ENCODE measurements at regions not wholly inside any gene's neighbourhood (a gene's known extent, or its start where the extent isn't known, plus 50 kb on each side); places are given as distances from the start of the nearest gene placed in this dataset.

DNA sequence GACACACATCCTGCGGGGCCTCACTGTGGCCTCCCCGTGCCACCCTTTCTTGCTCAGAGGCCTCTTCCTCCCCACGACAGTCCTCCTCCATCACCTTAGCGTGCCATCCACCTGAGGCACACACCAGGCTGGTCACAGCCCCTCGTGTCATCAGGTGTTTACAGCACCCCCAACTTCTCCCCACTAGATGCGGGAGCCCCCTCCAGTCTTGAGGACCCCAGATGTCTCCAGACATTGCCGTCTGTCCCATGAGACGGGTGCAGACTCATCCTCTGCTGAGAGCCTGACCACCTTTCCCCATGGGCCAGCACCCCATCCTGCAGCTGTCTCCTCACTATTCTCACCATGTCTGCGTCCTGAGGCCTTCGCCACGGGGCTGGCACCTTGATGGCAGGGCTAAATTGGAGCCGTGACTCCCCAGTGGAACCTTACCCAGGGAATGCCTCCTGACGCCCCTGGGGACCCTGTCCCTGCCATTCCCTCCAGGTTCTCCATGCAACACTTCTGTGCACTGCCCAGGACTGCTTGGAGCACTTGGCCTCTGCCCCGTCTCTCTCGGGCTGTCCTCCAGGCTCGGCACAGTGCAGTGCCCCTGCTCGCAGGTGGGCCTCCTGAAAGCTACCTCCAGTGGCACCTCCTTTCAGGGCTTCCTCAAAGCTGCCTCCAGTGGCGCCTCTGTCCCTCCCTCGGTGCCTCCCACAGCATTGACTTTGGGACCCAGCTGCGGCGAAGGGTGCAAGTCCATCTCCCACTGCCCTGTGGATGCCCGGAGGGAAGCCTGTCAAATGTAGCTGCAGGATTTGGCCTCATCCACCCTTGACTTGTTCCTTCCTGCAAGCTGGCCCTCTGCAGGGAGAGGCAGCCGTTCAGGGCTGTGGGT lies 1386.8 kb downstream of the BRD1 start:
- no peak for DNase-seq (ENCODE audit: low spot score)
- FAIRE-seq = no peak

- FAIRE-seq (no peak), DNase-seq (ENCODE audit: low spot score) (no peak)
Observed at GRCh38 chr22:48440176-48440575, 1387.5 kb downstream of the BRD1 start.

DNA sequence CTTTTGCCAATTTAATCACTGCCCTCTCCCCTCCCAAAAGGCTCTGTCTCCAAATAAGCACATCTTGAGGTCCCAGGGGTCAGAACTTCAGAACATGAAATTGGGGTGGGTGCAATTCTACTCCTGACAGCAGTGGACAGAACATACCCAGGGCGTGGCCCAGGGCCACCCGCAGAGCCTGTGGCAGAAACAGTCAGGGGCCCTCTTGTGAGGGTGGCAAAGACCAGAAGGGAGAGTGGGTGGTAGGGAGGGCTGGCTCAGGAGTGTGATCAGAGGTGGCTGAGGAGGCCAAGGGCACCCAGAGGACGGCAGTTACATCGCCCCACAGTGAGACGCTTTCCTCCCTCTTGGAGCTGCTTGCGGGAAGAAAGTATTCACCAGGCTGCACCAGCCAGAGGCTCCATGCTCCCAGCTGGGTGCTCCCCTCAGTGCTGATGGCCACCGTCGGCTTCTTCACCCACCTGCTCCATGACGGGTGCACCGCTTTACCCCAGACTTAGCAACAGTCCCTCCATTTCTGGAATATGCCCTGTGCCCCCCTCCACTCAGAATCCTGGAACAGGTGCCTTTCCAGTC lies 1388.0 kb downstream of the BRD1 start:
- no peak for DNase-seq (ENCODE audit: low spot score)
- no peak for FAIRE-seq

- no peak for FAIRE-seq
- no peak for DNase-seq (ENCODE audit: low spot score)
Observed at GRCh38 chr22:48438800-48439559, 1388.7 kb downstream of the BRD1 start.

DNA sequence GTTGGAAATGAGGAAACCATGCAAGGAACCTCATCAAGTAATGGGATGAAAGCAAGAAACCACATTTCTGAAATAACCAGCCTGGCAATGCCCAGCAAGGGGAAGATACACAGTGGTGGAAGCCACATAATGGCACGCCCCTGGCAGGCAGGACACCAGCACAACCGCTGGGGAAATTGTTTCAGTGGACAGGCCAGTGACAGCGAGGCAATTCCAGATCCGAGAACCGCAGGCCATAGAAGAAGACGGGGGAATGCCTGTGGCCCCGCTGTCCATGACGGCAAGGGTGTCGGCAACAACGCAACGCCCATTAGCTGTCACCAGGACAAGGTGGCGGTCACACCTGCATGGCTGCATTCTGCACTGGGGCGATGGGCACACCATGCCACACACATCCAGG lies 1389.6 kb downstream of the BRD1 start:
- DNase-seq (ENCODE audit: low spot score) = no peak
- FAIRE-seq = no peak

DNA sequence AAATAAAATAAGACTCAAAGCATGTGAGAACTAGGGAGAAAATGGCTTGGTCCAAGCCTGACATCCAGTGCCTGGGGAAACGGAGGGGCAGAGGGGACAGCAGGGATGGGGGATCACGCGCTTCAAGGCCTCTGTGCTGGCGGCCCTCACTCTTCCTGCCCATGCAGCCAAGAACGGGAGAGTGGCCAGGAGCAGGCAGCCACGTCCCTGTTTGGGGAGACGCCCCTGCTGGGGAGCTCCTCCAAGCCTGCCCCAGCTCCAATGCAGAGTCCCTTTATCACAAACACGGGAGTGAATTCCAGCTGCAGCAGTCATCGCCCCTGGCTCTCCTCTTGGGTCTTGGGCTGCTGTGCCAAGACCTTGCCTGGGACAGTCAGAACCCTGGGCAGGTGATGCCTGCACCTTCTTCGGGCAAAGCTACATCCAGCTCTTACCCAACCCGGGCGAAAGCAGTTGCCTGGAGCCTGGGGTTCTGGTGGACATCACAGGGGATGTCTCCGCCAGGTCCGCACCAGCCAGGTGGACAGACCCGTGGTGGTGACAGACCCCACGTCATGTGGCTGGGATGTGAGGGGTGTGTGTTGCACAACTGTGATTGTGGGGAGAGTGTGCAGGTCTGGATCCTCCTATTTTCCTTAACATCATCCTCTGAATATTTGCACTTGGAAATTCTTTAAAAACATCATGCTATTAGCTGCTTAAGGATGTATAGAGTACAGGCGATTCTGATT lies 1391.3 kb downstream of the BRD1 start:
- FAIRE-seq = no peak

DNA sequence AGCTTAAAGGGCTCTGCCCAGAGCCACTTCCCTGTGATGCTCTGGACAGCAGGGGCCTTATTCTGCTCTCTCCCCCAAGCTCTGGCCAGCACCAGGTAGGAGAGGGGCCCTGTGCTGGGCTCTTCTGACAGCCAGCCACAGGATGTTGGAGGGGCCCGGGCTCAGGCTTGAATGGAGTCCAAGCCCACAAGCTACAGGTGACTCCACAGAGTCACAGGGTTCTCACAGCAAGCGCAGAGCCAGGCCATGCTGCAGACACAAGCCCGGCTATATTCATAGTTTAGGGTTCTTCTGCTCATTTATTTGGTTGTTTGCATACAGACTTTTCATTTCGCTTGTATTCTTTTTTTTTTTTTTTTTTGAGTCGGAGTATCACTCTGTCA lies 1392.8 kb downstream of the BRD1 start:
- DNase-seq (ENCODE audit: low spot score) = no peak
- no peak for FAIRE-seq

More for the DNA sequence above, 1391.3 kb downstream of the BRD1 start:
- no peak for DNase-seq (ENCODE audit: low spot score)

DNA sequence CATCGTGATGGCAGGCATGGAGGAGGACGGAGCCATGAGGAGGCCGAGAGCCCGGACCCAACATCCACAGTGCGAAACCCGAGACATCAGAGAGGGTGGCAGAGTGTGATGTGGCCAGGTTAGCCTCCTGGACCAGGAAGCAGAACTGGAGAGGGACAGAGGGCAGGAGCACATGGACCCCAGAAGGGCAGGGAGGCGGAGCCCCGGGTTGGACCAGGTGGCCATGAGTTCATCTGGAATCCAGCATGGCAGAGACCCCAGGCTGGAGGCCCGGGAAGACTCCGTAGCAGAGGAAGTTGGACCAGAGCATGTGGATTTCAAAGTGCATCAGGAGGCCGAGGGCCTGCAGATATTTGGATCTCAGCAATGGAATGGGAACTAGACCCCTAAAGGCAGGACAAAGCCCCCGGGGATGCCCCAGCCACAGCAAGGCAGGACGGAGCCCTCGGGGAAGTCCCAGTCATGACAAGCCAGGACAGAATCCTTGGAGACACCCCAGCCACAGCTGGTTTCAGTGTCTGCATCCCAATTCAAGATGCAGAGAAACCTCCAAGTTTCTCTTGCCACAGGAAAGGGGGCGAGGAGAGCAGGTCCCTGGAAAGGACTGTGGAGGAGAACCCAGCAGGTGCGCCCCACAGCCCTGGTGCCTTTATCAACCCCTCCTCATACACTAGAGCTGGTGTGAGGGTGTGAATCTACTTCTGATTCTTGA lies 1393.4 kb downstream of the BRD1 start:
- no peak for DNase-seq (ENCODE audit: low spot score)
- FAIRE-seq = no peak

GRCh38 chr22:48433647-48434046 lies 1394.0 kb downstream of the BRD1 start:
- no peak for FAIRE-seq
- no peak for DNase-seq (ENCODE audit: low spot score)

- DNase-seq (ENCODE audit: low spot score) = no peak
- no peak for FAIRE-seq
Observed at GRCh38 chr22:48432781-48433518, 1394.7 kb downstream of the BRD1 start.

- FAIRE-seq (no peak), DNase-seq (ENCODE audit: low spot score) (no peak)
Observed at GRCh38 chr22:48431536-48432315, 1395.9 kb downstream of the BRD1 start.

DNA sequence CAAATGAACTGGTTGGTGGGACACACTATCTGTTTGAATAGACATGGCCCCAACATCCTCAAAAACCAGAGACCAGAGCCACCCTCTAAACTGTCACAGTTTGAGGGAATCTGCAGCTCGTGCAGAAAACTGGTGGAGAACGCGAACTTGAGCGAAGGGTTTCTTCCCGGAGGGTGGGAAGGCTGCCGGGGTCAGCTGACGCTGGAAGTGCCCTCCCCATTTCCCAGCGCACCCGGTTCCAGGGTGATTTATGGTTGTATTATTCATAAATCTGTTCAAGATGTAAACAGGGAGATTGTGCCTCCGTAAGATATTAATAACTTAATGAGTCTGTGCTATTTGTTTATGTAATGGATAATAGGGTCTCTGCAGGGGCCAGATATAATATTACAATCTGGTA lies 1396.7 kb downstream of the BRD1 start:
- FAIRE-seq (no peak), DNase-seq (ENCODE audit: low spot score) (no peak)

DNA sequence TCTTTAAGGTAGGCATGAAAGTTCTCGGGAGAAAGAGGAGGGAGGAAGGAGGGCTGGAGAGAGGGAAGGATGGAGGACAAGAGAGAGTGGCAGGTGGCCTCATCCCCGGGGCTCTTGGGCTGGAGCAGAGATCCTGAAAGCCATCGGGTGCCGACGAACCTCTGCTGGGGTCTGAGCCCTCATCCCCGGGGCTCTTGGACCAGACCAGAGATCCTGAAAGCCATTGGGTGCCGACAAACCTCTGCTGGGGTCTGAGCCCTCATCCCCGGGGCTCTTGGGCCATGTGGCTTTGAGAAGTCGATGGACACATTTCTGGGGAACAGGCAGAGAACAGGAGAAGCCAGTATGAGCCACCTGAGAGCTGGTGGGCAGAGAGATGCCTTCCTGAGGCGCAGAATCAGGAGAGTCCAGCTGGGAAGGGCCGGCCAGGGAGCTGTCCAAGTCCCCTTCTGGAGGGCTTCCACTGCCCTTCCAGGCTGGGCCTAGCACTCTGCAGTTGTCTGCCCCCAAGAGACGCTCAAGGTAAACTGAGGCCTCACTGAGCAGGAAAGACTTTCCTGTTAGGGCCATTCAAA lies 1398.1 kb downstream of the BRD1 start:
- FAIRE-seq = no peak
- DNase-seq (ENCODE audit: low spot score) = no peak

- DNase-seq (ENCODE audit: low spot score) = no peak
- no peak for FAIRE-seq
Observed at GRCh38 chr22:48428631-48429371, 1398.9 kb downstream of the BRD1 start.

GRCh38 chr22:48427731-48428211 lies 1399.9 kb downstream of the BRD1 start:
- FAIRE-seq (no peak), DNase-seq (ENCODE audit: low spot score) (no peak)

- DNase-seq (ENCODE audit: low spot score) (no peak), FAIRE-seq (no peak)
Observed at GRCh38 chr22:48426466-48427380, 1401.0 kb downstream of the BRD1 start.

GRCh38 chr22:48425641-48426040 lies 1402.0 kb downstream of the BRD1 start:
- DNase-seq (ENCODE audit: low spot score) = no peak
- FAIRE-seq = no peak

Measured in RCC 7860 (cell line).